Large intestine (tissue), 3 donors: ENCODE measurements at regions not wholly inside any gene's neighbourhood (a gene's known extent, or its start where the extent isn't known, plus 50 kb on each side); places are given as distances from the start of the nearest gene placed in this dataset.
"Not testable (repeated sequence)": the region's sequence is repeated elsewhere in the genome, so short reads cannot be mapped to it uniquely, and the experiment has no call there.

Source experiments
- DNase-seq, 2 donors: peaks; one replicate each; pipeline versions ENCODE4 v3.0.0 to v3.0.0-alpha.2; 2013
- H3K27ac ChIP-seq: one replicate; pipeline ENCODE4 v1.5.1; 2013; ENCODE audit warnings: low read length
- H3K27me3 ChIP-seq: 2 replicates; pipeline ENCODE4 v1.6.1; 2013; ENCODE audit warnings: low read length; ENCODE audit not compliant: control insufficient read depth, insufficient read depth
- H3K36me3 ChIP-seq: 2 replicates; pipeline ENCODE4 v1.6.1; 2013; ENCODE audit warnings: low read length; ENCODE audit not compliant: control insufficient read depth, insufficient read depth
- H3K4me1 ChIP-seq: one replicate; pipeline ENCODE4 v1.6.1; 2013; ENCODE audit warnings: low read length; ENCODE audit not compliant: control insufficient read depth, insufficient read depth
- H3K4me3 ChIP-seq: one replicate; pipeline ENCODE4 v1.5.1; 2013; ENCODE audit warnings: low read length
- H3K9me3 ChIP-seq: one replicate; pipeline ENCODE4 v1.6.1; 2013; ENCODE audit warnings: mild to moderate bottlenecking, low read depth, low read length, moderate library complexity; ENCODE audit not compliant: control insufficient read depth
- WGBS: methylation state at CpG from one replicate; pipeline ENCODE4 v1.1.5; 2013; ENCODE audit warnings: low lambda C conversion rate; ENCODE audit not compliant: insufficient coverage; 5-methylcytosine and 5-hydroxymethylcytosine counted together

DNA sequence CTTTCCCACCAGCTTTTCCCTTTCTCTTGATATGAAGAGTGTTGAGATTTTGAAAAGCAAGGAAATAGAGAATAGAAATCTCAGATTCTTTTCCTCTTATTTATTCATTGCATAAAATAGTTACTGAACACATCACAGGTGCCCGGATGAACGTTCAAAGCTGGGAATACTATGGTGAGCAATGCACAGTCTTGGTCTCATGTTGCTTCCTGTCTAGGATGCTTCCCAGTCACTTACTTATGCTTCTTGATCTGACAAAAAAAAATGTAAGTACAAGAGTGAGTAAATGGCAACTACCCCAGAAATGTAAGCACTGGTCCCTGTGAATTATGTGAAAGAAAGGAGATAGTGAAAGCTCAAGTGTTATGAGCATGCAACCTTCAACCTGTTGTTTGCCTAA, 153.5 kb upstream of the S1PR3 start:
- Histone ChIP-seq H3K27ac (no peak overlapping the region), H3K36me3 (no peaks in the 10 kb centered on the region), H3K9me3 (no peaks in the 10 kb centered on the region), H3K27me3 (no peaks in the 10 kb centered on the region), H3K4me3 (no peak overlapping the region), H3K4me1 (no peaks in the 10 kb centered on the region)
- no CpG with 5 or more reads among the region's 2 CpGs for WGBS
- DNase-seq: no peak

GRCh38 chr9:88849878-88850277, 141.4 kb upstream of the S1PR3 start:
- not testable (repeated sequence) for H3K27ac ChIP-seq, DNase-seq, H3K4me3 ChIP-seq, H3K36me3 ChIP-seq, H3K27me3 ChIP-seq, H3K4me1 ChIP-seq, H3K9me3 ChIP-seq
- WGBS: 100% methylated on average over 2 of the region's 6 CpGs

GRCh38 chr9:88852794-88853193, 138.5 kb upstream of the S1PR3 start:
- WGBS: 60% methylated on average over 1 of the region's 1 CpG
- H3K36me3 ChIP-seq: no peaks in the 10 kb centered on the region
- H3K27ac ChIP-seq: no peak overlapping the region
- peaks cover 4% of the 10 kb centered on the region for H3K9me3 ChIP-seq
- no peak for DNase-seq
- no peak overlapping the region for H3K4me3 ChIP-seq
- H3K27me3 ChIP-seq: no peaks in the 10 kb centered on the region
- no peaks in the 10 kb centered on the region for H3K4me1 ChIP-seq

DNA sequence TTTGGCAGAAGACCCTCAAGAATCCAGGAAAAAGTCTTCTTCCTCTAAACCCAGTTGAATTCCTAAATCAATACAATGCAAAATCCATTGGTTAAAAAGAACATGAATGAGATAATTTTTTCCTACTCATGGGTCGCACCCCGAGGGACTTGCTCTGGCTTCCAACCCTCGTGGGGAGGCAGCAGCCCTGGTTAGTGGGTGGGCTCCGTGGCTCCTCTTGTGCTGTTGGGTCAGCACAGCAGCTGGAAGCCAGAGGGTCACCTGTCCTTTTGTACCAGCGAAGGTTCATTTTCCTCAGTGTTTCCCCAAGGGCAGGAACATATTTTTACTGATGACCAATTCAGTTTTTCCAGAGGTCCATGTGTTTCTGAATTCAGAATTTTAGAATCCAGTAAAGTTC, 120.6 kb upstream of the S1PR3 start:
- H3K36me3 ChIP-seq: no peaks in the 10 kb centered on the region
- H3K4me1 ChIP-seq: no peaks in the 10 kb centered on the region
- no peak for DNase-seq
- H3K9me3 ChIP-seq: no peaks in the 10 kb centered on the region
- no peak overlapping the region for H3K4me3 ChIP-seq
- no peak overlapping the region for H3K27ac ChIP-seq
- H3K27me3 ChIP-seq: no peaks in the 10 kb centered on the region
- no CpG with 5 or more reads among the region's 5 CpGs for WGBS

GRCh38 chr9:88871669-88872068, 119.6 kb upstream of the S1PR3 start:
- Histone ChIP-seq H3K9me3 (no peaks in the 10 kb centered on the region), H3K4me3 (no peak overlapping the region), H3K27ac (no peak overlapping the region), H3K27me3 (no peaks in the 10 kb centered on the region), H3K36me3 (no peaks in the 10 kb centered on the region), H3K4me1 (no peaks in the 10 kb centered on the region)
- no CpG with 5 or more reads among the region's 8 CpGs for WGBS
- no peak for DNase-seq

- no CpG with 5 or more reads among the region's 3 CpGs for WGBS
- Histone ChIP-seq H3K27me3 (no peaks in the 10 kb centered on the region), H3K4me3 (no peak overlapping the region), H3K36me3 (no peaks in the 10 kb centered on the region), H3K27ac (no peak overlapping the region), H3K9me3 (no peaks in the 10 kb centered on the region), H3K4me1 (no peaks in the 10 kb centered on the region)
- DNase-seq: no peak
Measured at GRCh38 chr9:88872192-88872946, 118.9 kb upstream of the S1PR3 start.

DNA sequence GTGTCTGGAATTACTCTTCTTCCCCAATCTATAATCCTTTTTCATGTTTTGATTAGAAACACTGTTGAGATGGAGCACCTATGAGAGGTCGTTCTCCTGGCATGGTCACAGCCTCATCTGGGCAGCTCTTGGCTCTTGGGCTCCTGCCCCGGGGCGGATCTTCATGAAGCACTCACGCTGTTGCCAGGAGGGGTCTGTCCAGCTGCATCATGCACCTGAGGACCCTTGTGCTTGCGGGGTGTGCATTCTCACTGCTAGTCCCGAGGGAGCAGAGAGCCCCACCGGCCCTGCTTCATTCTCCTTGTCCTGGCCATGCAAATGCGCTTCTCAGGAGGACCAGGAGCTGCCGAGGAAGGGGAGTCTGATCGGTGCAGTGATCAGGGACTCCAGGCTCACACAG, 117.6 kb upstream of the S1PR3 start:
- Histone ChIP-seq H3K27me3 (no peaks in the 10 kb centered on the region), H3K27ac (no peak overlapping the region), H3K4me1 (no peaks in the 10 kb centered on the region), H3K36me3 (no peaks in the 10 kb centered on the region), H3K4me3 (no peak overlapping the region), H3K9me3 (no peaks in the 10 kb centered on the region)
- no peak for DNase-seq
- WGBS: no CpG with 5 or more reads among the region's 10 CpGs

GRCh38 chr9:88874391-88874790, 116.9 kb upstream of the S1PR3 start:
- Histone ChIP-seq H3K36me3 (no peaks in the 10 kb centered on the region), H3K27me3 (no peaks in the 10 kb centered on the region), H3K27ac (no peak overlapping the region), H3K4me1 (no peaks in the 10 kb centered on the region), H3K9me3 (no peaks in the 10 kb centered on the region), H3K4me3 (no peak overlapping the region)
- no peak for DNase-seq
- no CpG with 5 or more reads among the region's 6 CpGs for WGBS

DNA sequence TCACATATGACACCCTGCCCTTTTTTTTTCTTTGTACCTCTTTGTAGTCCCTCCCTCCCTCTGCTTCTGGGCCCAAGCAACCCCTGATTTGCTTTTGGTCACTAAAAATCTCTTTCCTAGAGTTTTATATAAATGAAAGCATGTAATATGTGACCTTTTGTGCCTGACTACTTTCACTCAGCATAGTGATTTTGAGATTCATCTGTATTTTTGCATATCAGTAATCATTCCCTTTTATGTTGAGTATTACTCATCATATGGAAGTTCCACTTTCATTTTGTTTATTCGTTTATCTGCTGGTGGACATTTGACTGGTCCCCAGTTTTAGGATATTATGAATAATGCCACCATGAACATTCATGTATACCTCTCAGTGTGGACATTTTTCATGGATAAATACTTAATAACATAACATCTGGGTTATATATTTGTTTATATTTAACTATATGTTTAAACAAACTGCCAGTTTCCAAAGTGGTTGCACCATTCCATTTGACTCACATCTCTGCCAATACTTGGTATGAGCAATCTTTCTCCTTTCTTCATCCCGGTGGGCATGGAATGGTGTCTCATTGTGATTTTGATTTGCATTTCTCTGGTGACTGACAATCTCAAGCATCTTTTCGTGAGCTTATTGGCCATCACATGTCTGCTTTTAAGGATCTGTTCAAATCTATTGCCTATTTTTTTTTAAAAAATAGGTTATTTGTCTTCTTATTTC, 115.7 kb upstream of the S1PR3 start:
- H3K27me3 ChIP-seq: no peaks in the 10 kb centered on the region
- H3K36me3 ChIP-seq: no peaks in the 10 kb centered on the region
- no peaks in the 10 kb centered on the region for H3K9me3 ChIP-seq
- no peak overlapping the region for H3K4me3 ChIP-seq
- H3K4me1 ChIP-seq: no peaks in the 10 kb centered on the region
- no peak for DNase-seq
- WGBS: 100% methylated on average over 1 of the region's 3 CpGs
- H3K27ac ChIP-seq: no peak overlapping the region

DNA sequence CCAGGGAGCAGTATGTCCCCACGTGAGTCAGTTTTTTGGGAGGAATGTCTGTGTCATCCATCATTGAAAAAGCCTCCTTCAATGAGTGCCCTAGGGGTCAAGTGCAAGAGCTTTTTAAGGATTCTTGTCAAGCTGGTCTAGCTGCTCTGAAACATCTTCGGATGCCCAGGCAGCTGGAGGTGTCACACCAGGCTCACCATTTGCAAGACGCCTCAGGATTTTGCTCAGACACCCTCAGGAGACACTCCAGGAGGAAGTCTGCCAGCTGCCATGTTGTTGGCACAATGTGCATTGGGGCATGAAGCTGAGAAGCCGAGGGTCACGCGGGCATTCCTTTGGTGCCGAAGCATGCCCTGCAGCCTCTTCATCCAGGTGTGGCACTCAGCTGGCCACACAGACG, 111.1 kb upstream of the S1PR3 start:
- Histone ChIP-seq H3K4me3 (no peak overlapping the region), H3K9me3 (no peaks in the 10 kb centered on the region), H3K27me3 (no peaks in the 10 kb centered on the region), H3K36me3 (no peaks in the 10 kb centered on the region), H3K27ac (no peak overlapping the region), H3K4me1 (no peaks in the 10 kb centered on the region)
- DNase-seq: no peak
- WGBS: no CpG with 5 or more reads among the region's 8 CpGs

DNA sequence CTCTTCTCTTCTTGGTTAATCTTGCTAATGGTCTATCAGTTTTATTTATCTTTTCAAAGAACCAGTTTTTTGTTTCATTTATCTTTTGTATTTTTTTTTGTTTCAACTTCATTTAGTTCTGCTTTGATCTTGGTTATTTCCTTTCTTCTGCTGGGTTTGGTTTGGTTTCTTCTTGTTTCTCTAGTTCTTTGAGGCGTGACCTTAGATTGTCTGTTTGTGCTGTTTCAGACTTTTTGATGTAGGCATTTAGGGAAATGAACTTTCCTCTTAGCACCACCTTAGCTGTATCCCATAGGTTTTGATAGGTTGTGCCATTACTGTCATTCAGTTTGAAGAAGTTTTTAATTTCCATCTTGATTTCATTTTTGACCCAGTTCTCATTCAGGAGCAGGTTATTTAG, 107.0 kb upstream of the S1PR3 start:
- DNase-seq, H3K27me3 ChIP-seq, H3K4me3 ChIP-seq, H3K27ac ChIP-seq, H3K36me3 ChIP-seq, H3K9me3 ChIP-seq, H3K4me1 ChIP-seq: not testable (repeated sequence)
- no CpG with 5 or more reads among the region's 1 CpG for WGBS
